ENCODE measurements at regions not wholly inside any gene's neighbourhood (a gene's known extent, or its start where the extent isn't known, plus 50 kb on each side); places are given as distances from the start of the nearest gene placed in this dataset.

DNA sequence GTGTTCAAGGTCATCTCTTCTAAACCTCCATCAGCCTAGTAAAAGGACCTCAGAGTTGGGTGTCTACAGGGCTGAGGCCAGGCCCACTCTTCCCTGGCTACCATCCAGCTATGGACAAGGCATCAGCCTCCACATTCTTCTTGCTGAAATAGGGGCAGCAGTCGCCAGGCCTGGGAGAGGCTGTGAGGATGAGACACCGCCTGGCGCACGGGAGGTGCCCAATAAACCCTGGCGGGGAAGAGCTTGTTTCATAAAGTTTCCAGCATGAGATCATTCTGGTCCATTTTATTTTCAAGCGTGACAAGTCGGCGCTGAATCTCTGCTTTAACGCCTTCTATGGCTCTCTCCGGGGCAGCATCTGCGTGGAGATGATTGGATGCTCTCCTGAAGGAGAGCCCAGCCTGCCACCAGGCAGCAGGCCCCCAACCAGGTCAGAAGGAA, 153.4 kb downstream of the OLFM1 start:
- no peak for DNase-seq

DNA sequence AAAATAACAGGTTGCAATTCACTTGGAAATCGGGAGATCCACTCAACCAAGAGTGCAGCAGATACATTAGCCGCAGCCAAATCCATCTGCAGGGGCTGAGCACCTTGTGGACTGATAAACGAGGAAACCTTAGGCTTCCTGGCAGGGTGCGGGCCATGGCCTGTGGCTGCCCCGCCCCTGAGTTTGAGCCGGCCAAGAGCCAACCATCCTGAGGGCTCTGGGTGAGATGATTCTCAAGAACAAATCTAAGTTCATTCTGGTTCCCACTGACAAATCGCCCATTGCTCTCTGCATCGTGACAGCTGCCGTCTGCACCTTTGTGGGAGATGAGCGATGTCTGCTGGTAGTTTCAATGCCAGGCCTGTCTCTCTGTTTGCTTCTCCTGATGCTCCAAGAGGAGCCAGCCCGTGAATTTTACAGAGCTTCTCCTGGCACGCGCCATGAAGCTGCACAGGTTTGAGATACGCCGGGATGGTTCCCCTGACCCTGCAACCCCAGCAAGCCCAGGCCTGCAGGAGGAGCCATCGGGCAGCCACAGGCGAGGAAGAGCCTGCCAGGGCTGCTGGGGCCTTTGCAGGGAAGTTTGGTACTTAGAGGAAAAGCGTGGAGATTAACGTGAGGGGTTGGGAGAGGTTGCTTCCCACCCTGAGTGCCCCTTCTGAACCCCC, 154.0 kb downstream of the OLFM1 start:
- no peak for DNase-seq

DNA sequence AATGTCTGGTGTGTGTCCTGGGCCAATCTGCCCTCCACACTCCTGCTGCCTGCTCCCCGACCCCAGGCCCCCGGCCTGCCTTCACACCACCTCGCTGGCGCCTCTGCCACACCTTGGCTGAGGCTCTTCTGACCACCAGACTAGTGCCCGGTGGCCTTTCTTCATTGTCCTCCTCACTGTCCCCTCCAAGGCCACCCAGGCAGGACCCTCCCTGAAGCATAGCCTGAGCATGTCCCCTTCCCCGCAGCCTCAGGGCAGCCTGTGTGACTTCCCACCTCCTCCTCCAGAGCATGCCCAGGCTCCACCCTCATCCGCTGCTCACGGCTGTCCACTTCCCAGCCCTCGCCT, 154.6 kb downstream of the OLFM1 start:
- DNase-seq, result no peak

- DNase-seq, result no peak
Observed at GRCh38 chr9:135242406-135242805, 154.9 kb downstream of the OLFM1 start.

GRCh38 chr9:135243201-135244190, 156.0 kb downstream of the OLFM1 start:
- DNase-seq, result no peak

DNA sequence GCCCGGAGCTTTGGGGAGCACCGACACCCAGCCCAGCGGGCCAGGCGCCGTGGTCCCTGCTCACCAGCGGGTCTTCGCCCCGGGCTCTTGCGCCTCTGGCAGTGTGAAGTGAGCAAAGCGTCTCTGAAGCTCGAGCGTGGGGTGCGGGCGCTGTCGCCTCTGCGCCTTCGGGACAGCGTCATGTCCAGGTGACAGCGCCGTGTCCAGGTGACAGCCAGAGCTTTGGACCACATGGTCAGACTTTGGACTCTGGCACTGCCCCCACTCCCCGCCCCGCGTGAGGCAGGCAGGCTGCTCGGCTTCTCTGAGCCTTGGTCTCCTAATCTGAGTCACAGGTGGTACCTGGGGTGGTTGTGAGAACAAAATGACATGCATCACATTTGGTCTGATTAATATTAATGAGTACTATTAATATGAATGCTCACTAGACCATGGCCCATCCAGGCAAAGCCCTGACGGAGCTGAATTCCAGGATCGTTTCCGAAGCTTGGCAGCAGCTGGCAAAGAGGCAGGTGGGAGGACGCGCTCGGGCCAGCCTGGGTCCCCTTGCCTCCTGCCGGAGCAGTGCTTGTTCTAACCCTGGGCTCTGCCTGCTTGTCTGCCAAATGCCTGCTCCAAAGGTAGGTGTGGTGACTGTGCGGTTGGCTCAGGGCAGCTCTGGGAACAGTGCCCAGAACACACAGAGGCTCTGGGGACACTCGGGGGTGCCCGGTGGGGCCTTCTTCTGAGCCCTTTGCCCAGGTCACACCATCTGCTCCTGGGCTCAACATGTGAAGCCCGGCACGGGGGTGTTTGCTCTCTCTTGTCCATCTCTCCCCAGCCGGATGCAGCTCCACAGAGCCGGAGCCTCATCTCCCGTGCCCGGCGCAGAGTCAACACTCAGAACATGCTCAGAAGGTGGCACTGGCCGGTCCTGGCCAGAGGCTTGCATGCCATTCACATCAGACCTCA, 157.1 kb downstream of the OLFM1 start:
- DNase-seq, result no peak

DNA sequence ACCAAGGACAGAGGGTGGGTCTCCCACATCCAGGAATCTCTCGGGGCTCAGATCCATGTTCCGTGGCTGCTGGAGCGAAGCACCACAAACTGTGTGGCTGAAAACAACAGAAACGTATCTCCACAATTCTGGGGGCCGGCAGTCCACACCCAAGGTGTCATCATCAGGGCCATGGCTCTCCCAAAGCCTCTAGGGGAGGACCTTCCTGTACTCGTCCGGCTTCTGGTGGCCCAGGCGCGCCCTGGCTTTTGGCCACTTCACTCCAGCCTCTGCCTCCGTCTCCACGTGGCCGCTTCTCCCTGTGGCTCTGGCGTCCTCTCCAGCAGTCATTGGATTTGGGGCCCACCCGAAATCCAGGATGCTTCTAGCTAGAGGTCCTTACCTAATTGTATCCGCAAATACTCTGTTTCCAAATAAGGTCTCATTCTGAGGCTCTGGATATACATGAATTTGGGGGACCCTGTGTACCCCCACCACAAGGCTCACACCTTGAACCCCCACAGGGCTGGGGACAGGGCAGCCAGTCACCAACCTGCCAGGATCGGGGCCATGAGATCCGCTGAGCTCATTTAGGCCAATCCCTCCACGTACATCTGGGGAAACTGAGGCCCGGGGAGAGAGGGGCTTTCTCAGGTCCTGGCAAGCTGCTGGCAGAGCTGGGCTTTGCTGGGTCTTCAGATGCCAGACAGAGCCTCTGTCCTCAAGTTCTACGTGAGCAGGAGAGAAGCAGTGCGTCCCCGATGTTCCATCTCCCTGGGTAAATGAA, 158.2 kb downstream of the OLFM1 start:
- no peak for DNase-seq

- no peak for DNase-seq
Observed at GRCh38 chr9:135246248-135247205, 159.1 kb downstream of the OLFM1 start.

- DNase-seq, result no peak
Observed at GRCh38 chr9:135247227-135247930, 159.9 kb downstream of the OLFM1 start.

- no peak for DNase-seq
Observed at GRCh38 chr9:135248111-135248510, 160.6 kb downstream of the OLFM1 start.

DNA sequence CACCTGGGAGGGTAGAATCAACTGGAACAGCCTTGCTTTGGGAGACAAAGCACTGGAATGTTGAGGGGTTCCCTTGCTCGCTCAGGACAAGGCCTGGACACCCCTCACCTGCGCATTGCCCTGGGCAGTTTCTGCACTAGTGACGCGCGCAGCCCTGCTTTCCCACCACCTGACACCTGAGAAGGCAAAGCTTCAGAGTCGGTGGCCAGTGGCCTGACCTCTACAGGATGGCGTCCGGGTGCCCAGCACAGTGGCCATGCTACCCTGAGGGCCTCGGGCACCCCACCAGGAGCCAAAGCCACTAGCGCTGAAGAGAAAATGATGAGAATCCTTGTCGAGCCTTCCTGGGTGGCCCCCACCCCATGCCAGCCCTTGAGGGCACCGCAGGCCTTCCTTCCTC, 161.3 kb downstream of the OLFM1 start:
- no peak for DNase-seq

GRCh38 chr9:135249191-135249590, 161.7 kb downstream of the OLFM1 start:
- DNase-seq, result no peak

DNA sequence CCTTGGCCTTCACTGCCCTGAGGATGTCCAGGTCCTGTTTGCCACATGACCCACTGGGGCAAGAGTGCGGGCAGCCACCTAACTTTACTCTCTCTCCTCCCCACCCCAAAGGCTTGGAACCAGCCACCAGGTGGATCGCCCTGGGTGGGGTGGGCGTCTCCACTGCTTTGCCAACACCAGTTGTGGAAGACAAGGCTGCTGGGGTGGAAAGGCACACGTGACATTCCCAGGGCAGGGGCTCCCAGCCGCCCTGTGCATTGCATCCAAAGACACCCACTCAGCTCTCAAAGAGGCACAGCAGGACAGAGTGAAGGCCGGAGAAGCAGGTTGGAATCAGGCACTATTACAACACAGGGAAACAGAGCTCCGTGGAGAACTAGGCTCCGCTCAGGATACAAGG, 162.2 kb downstream of the OLFM1 start:
- no peak for DNase-seq

- DNase-seq, result no peak
Observed at GRCh38 chr9:135251331-135251761, 163.9 kb downstream of the OLFM1 start.

- no peak for DNase-seq
Observed at GRCh38 chr9:135251996-135252760, 164.7 kb downstream of the OLFM1 start.

GRCh38 chr9:135252980-135253304, 165.5 kb downstream of the OLFM1 start:
- DNase-seq, result no peak

DNA sequence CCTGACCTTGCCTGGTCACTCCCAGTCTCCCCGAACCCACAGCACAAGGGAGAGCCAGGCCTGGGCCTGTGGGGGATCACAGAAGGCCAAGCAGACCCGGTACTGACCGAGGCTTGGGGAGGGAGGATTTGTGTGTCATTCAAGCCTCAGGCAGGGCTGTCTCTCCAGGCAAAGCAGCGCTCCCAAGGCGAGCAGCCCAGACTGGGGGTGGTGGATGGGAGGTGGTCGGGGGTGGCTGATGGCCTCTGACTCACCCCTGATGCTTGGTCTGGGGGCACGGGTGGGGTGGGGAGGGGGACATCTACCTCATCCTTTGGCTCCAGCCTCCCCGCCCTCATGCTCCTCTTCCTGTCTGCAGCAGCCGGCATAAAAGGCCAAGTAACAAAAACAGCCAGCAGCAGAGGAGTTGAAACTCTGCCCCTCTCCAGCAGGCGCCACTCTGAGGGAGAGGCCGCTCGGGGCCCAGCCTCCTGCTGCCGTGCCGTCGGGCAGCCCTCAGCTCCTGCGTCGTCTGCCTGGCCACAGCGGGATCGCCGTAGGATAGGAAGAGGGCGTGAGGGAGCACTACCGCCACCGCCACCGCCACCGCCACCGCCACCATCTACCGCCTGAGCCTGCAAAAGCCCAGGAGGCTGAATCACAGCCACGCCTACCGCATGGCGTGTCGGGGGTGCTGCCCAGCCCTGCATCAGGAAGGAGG, 166.0 kb downstream of the OLFM1 start:
- DNase-seq, result peak in 1 of 2 donors; percentile 5

DNA sequence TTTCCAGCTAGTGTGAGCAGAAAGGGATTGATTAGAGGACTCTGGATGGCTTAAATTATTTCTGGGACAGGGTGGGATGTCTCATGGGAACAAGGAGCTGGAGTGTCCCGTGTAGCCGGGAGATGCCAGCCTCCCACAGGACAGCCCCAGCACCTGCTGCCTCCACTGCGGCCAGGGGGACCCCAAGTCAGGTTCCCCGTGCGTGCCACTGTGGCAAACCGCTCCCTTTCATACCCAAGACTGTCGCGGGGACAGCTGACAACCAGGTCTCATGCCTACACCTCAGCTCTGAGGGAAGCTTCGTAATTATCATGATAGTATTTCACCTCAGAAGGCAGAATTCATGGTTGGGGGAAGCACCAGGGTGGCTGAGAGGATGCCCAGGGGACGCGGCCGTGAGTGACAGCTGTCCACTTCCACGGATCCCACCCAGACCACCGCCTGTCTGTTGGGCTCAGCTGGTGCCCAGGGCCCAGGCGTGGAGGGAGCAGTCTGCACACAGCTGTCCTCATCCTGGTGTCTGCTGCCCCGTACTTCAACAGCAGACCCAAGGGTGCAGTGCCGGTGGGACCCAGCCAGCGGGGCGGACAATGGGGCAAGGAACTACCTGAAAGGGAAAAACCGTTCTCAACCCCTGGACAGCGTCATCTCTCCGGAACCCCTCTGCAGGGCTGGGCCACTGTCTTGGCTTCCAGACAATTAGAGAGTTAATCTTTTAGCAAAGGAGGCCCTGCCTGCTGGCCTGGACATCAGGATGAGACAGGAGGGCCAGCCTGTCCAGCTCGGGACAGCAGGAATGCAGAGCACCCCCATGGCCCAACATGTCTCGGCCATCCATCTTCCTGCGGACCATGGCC, 166.9 kb downstream of the OLFM1 start:
- no peak for DNase-seq

Data from stimulated activated CD4-positive, alpha-beta T cell treated with anti-CD3 and anti-CD28 coated beads, Interleukin-2, amount 100 ng/mL, for 24 hours (primary cell).